GM12872 (cell line): ENCODE measurements at regions not wholly inside any gene's neighbourhood (a gene's known extent, or its start where the extent isn't known, plus 50 kb on each side); places are given as distances from the start of the nearest gene placed in this dataset.

Experiments
- TF ChIP-seq, protein P1 (sequence below): IDR thresholded peaks from 3 replicates; pipeline ENCODE4 v1.5.1; 2011; ENCODE audit warnings: low read depth, mild to moderate bottlenecking, low read length, moderate library complexity; ENCODE audit not compliant: insufficient read depth

DNA sequence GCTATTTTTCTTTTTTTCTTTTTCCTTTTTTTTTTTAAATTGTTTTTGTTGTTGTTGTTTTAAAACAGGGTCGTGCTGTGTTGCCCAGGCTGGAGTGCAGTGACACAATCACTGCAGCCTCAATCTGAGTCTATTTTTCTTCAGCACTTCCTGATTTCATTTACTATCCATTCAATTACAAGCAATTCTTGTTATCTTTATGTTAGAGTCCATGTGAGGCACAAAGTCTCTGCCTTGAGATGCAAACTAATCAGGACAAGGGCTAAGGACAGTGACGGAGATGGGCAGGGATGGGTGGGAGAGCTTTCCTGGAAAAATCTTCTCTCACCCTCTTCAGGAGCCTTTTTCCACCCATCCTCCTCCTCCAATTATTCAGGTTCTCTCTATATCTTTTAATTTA, 157.3 kb upstream of the AUTS2 start:
- TF ChIP-seq, protein P1, sequence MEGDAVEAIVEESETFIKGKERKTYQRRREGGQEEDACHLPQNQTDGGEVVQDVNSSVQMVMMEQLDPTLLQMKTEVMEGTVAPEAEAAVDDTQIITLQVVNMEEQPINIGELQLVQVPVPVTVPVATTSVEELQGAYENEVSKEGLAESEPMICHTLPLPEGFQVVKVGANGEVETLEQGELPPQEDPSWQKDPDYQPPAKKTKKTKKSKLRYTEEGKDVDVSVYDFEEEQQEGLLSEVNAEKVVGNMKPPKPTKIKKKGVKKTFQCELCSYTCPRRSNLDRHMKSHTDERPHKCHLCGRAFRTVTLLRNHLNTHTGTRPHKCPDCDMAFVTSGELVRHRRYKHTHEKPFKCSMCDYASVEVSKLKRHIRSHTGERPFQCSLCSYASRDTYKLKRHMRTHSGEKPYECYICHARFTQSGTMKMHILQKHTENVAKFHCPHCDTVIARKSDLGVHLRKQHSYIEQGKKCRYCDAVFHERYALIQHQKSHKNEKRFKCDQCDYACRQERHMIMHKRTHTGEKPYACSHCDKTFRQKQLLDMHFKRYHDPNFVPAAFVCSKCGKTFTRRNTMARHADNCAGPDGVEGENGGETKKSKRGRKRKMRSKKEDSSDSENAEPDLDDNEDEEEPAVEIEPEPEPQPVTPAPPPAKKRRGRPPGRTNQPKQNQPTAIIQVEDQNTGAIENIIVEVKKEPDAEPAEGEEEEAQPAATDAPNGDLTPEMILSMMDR, result no peak

DNA sequence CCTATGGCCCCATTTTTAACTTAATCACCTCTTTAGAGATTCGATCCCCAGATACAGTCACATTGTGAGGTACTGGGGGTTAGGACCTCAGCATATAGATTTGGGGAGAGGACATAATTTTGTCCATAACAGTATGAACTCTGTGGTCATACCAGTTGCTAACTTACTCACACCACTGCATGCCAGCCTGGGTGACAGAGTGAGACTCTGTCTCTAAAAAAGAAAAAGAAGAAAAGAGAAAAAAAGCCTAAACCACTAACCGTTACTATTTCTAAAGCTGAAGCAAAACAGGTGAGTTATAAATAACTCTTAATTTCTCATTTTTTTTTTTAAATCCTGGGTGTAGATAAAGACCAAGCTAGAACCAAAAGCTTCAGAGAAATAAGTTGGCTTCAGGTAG, 155.1 kb upstream of the AUTS2 start:
- TF ChIP-seq, protein P1, result no peak

- TF ChIP-seq, protein P1, result no peak
Observed at GRCh38 chr7:69445541-69445940, 152.7 kb upstream of the AUTS2 start.

DNA sequence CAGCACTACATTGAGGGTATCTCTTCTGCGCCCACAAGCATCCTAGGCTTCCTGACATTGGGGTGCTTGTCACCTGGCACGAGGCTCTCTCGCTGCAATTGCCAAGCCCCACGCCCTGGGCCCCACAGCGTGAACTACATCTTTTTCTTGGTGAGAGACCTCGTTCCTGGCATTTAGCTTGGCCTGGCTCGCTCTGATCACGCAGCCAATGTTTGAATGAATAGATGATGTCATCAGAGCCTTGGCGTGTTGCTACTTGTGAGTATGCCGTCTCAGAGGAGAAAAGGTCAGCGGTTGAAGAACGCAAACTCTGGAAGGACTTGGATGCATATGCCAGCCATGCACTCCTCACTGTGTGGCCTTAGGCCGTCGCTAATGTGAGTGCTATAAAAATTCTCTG, 150.2 kb upstream of the AUTS2 start:
- TF ChIP-seq, protein P1, result no peak

- TF ChIP-seq, protein P1, result no peak
Observed at GRCh38 chr7:69450456-69450855, 147.8 kb upstream of the AUTS2 start.

DNA sequence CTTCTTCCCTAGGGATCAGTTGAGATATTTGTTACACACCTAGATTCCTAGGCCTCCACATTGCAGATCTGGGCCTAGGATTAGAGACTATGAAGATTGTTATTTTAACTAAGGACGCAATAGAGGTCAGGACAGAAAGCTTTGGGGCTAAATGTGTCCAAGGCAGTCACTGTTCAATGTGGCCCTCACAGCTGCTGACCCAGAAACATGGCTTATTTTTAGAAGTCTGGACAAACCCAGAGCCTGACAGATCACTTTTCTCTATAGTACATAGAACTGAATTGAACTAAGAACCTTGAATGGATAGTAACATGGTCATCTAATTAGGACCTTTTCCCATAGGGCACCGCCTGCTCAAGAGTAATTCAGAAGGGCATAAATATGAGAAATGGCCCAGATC, 146.6 kb upstream of the AUTS2 start:
- TF ChIP-seq, protein P1, result no peak

DNA sequence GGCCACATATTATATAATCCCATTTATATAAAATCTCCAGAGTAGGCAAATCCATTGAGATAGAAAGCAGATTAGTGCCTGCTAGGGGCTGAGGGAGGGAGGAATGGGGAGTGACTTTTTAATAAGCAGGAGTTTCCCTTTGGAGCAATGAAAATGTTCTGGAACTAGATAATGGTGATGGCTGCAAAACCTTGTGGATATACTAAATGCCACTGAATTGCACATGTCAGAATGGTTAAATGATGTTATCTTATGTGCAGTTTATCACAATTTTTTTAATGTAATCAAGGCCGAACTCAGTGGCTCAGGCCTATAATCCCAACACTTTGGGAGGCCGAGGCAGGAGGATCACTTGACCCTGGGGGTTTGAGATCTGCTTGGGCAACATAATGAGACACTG, 145.5 kb upstream of the AUTS2 start:
- TF ChIP-seq, protein P1, result no peak
